DMS114 treated with DMSO at 0.1 percent for 48 hours (cell line): ENCODE measurements at regions not wholly inside any gene's neighbourhood (a gene's known extent, or its start where the extent isn't known, plus 50 kb on each side); places are given as distances from the start of the nearest gene placed in this dataset.
"Not testable (repeated sequence)": the region's sequence is repeated elsewhere in the genome, so short reads cannot be mapped to it uniquely, and the experiment has no call there.

ENCODE experiments used
- DNase-seq: peaks from one replicate; lab custom pipeline; 2025; ENCODE audit not compliant: unreplicated experiment; lab: John Stamatoyannopoulos, UW

GRCh38 chr12:13924286-13924685 is 57.1 kb downstream of the GRIN2B start:
- DNase-seq: no peak

DNA sequence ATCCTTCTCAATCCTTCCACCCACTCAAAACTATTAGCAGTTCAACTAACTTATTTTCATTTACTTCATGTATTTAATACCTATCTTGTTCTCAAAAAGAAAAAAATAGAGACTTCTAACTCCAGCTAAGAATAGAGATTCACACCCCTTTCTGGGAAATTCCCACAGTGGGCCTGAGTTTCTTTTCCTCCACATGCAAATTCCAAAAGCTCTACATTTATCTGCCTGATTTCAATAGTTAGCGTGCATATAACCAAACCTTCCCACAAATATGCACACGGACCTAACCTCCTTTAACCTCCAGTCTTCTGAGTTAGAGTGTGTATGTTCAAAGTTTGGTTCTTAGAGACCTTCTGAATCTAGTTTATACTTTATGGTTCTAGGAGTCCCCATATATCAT is 62.5 kb downstream of the GRIN2B start:
- no peak for DNase-seq

- no peak for DNase-seq
Observed at GRCh38 chr12:13915096-13915495, 66.3 kb downstream of the GRIN2B start.

DNA sequence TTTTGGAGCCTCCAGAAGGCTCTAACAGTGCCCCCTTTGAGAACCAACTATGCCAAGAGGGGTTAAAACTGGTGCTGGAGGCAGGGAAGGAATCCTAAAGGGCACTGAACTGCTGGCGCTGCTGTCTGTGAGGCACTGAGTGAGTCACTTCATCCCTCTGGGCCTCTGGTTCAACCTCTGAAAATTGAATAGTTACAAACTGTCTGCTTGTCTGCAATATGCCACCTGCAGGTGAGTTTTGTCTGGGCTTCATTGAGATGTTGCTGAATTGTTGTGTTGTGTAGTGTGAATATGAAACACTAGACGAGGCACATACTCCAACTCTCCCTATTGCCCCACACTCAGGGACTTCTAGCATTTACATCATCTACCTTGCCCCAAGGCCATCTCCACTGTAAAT is 68.0 kb downstream of the GRIN2B start:
- no peak for DNase-seq

GRCh38 chr12:13911756-13912554 is 69.4 kb downstream of the GRIN2B start:
- DNase-seq: no peak

DNA sequence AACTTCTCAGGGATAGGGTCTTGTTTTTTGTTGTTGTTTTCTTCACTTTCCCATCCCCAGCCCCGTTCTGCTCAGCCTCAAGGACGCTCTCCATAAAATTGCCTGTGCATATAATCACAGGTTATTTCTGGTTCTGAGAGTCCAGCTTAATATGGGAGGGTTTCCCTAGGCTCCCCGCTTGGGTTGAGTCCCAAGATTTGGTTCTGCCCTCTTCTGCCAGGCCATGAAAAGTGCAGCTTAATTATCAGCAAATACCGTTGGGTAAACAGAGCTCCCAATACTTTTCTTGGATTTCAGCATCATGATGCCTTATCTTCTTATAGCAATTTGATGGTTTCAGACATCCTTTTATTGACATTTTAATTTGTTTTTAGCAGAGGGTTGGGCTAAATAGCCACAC is 75.6 kb downstream of the GRIN2B start:
- DNase-seq: no peak

DNA sequence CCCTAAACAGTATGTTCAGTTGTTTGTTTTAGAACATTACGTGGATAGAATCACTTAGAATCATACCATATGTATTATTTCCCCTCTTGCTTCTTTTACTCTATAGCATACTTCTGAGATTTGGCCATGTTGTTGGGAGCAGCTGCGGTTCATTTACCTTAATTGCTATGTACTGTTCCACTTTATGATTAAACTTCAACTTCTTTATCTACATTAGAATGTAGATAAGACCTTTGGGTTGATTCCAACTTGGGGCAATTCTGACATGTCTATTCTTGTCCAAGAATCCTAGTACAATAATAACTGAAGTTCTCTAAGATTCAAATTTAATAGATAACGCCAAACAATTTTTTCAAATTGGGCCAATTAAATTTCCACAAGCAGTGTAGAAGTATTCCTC is 80.7 kb downstream of the GRIN2B start:
- DNase-seq: no peak

- DNase-seq: not testable (repeated sequence)
Observed at GRCh38 chr12:13898387-13898786, 83.0 kb downstream of the GRIN2B start.

DNA sequence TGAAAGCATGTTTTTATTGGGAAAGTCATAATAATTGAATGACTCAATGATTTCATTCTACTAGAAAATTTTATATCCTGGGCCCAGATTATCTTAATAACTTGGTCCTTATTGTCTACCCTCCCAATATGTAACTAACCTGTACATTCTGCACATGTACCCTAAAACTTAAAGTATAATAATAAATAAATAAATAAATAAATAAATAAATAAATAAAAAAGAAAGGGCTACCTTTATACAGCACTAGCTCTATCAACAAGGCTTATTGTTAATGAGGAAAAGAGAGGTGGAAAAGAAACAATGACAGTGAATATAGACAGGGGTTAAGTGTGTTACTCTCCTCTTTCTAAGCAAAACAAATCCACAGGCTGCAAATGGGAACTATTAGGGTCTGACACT is 83.6 kb downstream of the GRIN2B start:
- no peak for DNase-seq

DNA sequence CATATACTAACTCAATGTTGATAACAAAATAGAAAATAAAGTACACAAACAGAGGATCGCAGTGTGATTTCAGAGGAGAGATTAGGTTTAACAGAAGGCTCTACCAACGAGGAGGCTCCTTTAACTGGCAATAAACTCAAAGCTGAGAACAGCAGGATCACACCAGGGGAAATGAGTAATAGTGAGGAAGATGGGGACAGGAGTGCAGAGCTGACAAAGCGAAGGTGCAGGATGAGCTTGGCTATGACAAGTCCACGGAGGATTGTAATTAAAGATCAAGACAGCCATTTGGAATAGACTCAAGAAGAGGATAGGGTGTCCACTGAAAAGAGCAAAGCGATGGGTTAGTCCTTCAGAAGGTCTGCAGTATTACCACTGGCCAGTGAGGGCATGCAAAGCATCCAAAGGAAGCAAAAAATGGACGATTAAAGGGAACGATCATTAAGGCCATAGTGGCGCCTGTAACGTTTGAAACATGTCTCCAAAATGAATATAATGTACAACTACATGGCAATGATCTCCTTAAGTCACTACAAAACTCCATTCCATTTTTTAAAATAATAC is 85.3 kb downstream of the GRIN2B start:
- no peak for DNase-seq

- no peak for DNase-seq
Observed at GRCh38 chr12:13891902-13892301, 89.5 kb downstream of the GRIN2B start.

DNA sequence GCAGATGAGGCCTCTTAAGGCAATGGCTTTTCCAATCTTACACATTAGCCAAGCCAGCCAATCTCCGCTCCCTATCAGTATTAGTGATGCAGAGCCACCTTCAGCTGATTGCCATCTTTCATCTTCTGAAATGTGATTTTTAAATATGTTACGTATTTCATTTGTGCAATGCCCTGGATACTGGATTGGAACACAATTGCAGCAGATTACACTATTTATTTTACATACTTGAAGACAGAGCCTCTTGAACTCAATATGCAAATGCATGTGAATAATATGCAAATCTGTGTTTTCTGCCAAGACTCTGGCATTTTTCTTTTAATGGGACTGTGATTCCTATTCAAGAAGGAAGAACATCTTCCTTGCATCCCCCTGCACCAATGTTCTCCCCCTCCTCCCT is 90.5 kb downstream of the GRIN2B start:
- no peak for DNase-seq

DNA sequence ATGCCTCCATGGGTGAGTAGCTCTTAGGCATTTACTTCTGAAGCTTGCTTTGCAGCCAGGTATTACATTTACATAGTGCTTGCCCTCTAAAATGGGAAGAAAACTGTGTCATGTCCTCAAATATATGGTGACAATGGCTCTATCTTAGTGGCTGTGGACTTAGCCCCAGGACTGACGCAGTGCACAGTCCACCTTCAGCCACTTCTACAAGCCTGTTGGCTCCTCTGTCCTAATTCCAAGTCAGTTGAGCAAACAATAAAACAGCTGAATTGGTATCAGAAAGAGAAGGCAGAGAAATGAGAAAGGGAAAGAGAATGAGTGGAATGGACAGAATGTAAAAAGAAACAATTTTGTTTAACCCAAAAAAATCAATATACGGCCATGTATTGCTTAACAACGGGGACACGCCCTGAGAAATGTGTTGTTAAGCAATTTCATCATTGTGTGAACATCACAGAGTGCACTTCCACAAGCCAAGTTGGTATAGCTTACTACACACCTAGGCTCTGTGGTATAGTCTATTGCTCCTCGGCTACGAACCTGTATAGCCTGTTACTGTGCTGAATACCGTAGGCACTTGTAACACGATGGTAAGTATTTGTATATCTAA is 93.5 kb downstream of the GRIN2B start:
- no peak for DNase-seq

DNA sequence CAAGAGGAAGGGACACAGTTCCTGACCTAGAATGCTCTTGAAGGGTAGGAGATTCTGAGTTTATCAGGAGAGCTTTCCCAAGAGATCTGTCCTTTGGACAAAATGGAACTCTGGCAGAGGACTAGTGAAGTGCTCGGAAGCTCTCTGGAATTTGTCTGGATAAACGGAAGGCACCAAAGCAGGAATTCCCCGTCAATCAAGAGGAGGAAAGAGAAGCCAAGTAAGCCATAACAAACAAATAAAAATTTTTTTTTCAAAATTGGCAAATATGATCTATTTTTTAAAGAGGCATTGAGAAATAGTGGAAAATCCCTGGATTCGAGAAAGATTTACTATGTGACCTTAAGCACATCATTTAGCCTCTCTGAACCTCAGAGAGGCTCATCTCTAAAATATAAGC is 99.2 kb downstream of the GRIN2B start:
- no peak for DNase-seq

DNA sequence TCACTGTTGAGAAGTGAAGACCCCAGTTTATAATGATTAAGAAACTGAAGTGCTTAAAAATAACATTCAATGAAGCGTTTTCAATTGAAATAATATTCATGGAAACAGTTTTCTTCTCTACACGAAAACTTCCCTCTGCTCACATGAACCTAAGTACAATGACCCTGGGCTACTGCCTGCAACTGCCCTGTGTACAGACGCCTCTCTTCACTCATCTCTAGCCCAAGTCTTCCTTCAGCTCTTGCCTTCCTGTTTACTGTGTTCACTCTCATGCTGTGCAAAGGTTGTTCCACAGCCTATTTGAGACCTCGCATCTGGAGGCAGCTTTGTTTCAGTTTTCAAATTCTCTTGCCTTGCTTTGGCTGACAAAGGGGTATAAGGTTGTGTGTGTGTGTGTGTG is 100.8 kb downstream of the GRIN2B start:
- DNase-seq: no peak

- no peak for DNase-seq
Observed at GRCh38 chr12:13875744-13876143, 105.7 kb downstream of the GRIN2B start.

GRCh38 chr12:13870255-13870654 is 111.1 kb downstream of the GRIN2B start:
- DNase-seq: no peak

- peak; percentile 59 for DNase-seq
Observed at GRCh38 chr12:13864081-13864673, 117.2 kb downstream of the GRIN2B start.

DNA sequence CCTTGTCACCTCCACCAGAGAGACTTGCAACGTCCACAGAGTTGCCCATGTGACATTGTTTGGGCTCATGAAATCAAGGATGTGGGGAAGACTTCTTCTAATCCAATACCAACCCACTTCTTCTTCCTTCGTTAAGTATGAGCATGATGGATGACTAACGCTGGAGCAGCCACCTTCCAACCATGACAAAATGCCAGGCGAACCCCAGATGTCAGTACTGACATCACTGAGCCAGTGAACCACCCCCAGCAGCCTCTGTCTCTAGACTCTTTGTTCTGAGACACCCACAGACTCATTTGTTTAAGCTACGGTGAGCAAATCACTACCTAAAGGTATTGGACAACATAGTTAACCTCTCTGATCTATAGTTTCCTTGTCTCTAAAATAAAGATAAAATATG is 123.7 kb downstream of the GRIN2B start:
- no peak for DNase-seq

DNA sequence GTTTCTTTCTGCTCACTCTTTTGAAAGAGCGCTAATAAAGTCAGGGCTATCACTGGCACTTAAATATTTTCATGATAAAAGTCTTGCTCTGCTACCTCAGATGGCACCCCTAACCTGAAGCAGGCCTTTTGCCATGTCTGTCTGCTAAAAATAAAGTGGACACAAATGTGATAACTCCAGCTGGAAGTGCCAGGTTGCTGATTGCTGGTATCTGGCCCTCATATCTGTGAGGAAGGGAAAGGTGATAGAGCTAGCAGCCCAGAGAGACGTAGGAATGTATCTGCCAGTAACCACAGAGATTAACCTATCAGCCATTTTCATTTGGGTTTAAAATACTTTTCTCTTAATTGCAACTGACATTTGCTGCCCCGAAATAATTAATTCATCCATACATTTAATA is 127.9 kb downstream of the GRIN2B start:
- DNase-seq: no peak

GRCh38 chr12:13851828-13852227 is 129.6 kb downstream of the GRIN2B start:
- no peak for DNase-seq

DNA sequence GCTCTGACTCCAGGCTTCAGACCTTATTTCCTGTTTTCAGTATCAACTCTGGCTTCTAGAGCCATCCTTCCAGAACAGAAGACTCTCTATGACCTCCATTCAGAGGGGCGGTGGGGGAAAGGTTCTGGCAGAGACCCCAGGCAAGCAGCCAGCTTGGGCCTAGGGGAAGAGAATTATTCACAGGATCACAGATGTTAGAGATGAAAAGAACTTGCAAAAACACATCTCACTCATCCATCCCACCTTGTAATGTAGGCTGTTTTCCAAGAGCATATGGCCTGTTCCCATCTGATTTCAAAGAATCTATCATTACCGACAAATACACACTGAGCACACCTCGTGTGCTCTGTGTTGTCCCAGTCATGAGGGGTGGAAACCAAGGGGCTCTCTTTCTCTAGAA is 131.9 kb downstream of the GRIN2B start:
- no peak for DNase-seq
